ELR (cell line): ENCODE measurements at regions not wholly inside any gene's neighbourhood (a gene's known extent, or its start where the extent isn't known, plus 50 kb on each side); places are given as distances from the start of the nearest gene placed in this dataset.
A peak's percentile ranks its signal among the peaks of the same experiment; 100 is the strongest.
"Not testable (repeated sequence)": the region's sequence is repeated elsewhere in the genome, so short reads cannot be mapped to it uniquely, and the experiment has no call there.

Source experiments
- DNase-seq: peaks from one replicate; pipeline ENCODE4 v3.0.0-alpha.2; 2015; ENCODE audit warnings: low read depth

DNA sequence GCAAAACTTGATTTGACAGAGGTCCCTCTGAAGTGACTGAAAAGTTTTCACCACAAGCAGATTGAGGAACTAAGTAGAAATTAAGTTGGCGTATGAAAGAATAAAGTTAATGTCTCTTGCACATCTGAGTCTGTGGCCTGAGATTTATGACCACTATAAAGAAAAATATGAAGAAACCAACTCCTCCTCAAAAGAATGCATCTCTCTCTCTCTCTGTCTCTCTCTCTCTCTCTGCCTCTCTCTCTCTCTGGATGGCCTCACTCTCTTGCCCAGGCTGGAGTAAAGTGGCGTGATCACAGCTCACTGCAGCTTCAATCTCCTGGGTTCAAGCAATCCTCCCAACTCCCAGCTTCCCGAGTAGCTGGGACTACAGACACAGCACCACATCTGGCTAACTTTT is 55.2 kb downstream of the RPL22L1 start:
- DNase-seq: no peak

GRCh38 chr3:170813266-170813665 is 56.7 kb downstream of the RPL22L1 start:
- no peak for DNase-seq

DNA sequence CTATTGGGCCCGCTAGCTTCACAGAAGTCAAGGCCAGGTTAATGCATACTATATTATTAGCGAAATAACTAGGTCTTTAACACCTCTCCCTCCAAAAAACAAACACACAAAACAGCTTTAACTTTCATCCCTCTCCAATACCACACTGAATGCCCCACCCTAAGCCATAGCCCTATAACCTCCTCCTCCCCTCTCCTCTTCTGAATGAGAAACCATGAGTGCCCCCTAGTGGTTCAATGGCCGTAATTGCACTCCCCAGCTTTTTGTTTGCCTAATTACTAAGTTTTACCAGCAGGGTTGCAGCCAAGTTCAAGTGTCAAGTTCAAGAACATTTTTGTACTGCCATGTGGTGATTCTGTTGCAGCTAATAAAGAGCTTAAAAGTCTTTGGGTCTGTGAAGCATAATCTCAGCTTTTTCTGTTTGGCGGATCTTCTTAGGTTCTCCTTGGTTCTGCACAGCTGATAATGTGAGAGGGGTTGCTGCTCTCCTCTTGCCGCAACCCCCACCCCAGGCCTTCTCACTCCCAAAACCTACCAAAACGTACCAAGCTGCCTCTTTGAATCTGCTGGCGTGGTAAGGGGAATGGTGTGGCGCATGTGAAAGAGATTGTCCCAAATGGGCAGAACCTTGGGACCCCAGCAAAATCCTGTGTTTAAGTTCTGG is 57.9 kb downstream of the RPL22L1 start:
- peak; percentile 91 for DNase-seq

GRCh38 chr3:170811515-170811914 is 58.5 kb downstream of the RPL22L1 start:
- peak; percentile 76 for DNase-seq

DNA sequence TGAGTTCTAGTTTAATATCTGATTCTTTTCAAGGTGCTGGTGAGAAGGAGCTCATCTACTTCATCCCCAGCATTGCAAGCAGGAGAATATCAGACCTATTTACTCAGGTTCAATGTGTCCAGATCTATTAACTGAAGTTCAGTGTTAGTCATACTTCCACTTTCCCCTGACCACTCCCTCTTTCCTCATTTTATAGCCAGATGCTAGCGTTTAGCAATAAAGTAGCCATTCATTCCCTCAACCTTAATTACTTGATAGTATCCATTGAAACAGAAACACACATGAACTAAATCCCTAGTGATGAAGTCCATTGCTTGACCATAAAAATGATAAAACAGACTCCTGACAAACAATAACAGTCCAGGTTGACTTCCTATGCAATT is 60.0 kb downstream of the RPL22L1 start:
- DNase-seq: peak; percentile 84

DNA sequence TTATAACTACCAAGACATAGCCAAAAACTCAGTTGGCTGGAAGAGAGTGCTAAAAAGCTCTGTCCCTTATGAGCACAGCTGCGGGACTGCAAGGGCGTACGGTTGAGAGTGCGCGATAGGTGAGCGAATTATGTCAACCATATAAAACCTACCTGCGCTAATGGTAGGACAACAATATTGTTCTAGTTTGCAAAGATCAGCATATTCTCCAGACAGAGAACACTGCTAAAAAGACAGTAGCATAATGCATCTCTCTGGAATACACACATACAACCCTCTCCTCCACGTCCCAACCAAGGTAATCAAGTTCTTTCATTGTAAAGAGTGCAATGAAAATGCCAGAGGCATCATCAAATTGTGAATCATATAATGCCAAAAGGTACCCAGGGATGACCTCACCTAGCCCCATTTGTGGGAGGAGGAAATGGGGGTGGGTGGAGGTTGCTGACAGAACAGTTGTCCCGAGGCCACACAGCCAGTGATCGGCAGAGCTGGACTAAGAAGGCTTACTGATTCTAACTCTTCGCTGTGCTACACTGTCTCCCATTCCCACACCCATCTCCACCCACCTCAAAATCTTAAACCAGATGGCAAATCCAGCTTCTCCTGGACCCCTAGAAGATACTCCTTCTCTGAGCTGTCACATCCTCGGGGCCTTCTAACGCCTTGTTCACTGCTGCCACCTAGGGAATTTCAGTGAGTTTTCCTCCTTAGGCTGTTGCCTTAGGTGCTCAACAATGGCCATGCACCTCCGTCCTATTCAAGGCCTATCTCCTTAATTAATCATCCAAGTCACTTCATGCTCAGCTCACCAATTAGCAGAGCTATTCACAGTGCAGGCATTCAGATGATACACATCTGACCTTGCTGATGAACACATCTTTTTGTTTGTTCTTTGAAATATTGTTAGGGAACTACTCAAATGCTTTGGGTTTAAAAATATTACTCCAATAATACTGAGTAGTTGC is 60.7 kb downstream of the RPL22L1 start:
- peak; percentile 94 for DNase-seq

GRCh38 chr3:170808041-170808440 is 62.0 kb downstream of the RPL22L1 start:
- DNase-seq: peak; percentile 17

DNA sequence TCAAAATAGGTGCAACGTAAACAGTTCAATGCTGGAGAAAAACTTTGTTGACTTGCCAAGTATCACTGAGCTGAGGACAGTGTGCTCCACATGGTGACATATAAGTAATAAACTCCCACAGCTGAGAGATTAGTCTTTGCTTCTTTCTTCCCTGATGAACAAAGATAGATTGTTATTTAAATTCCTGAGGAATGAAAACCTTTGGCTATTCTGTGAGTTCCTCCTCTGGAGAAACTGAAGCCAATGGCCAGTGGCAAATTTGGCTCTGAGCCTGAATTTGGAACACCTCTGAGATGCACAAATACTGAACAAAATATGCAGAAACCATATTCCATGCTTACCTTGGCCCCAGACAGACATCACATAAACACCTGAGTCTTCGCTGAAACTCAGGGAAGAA is 63.3 kb downstream of the RPL22L1 start:
- no peak for DNase-seq

DNA sequence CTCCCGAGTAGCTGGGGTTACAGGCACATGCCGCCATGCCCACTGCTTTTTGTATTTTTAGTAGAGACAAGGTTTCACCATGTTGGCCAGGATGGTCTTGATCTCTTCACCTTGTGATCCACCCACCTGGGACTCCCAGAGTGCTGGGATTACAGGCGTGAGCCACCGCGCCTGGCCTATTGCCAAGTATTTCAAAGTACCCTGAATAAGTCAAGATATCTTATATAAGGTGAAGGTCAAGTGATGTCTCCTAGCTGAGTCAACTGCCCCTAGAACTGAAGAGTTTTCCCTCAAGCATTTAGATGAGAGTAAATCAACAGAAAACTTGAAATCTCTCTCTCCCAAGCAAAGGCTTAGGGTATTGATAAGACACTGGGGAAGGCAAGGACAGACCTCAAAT is 63.9 kb downstream of the RPL22L1 start:
- DNase-seq: no peak

DNA sequence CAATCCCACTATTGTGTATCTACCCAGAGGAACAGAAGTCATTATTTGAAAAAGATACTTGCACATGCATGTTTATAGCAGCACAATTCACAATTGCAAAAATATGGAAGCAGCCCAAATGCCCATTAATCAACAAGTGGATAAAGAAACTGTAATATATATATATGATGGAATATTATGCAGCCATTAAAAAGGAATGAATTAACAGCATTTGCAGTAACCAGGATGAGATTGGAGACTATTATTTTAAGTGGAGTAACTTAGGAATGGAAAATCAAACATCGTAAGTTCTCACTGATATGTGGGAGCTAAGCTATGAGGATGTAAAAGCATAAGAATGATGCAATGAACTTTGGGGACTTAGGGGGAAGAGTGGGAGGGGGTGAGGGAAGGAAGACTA is 64.7 kb downstream of the RPL22L1 start:
- not testable (repeated sequence) for DNase-seq

GRCh38 chr3:170804634-170805033 is 65.4 kb downstream of the RPL22L1 start:
- DNase-seq: not testable (repeated sequence)

DNA sequence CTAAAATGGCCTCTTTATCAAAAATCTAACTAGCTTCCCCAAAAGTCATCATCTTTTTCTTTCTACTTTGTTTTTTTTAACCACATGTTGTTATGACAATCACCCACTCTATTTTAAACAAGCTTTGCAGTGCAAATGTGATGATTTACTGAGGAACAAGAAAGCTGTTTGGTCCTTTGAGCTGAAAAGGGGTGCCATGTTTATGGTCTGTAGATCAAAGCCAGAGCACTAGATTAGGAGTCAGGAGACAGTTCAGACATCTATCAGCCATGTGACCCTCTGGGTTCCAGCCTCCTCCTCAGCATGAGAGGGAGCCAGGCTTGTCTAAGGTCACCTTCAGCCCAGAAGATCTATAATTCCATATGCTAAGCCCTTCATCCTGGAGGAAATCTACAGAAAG is 65.9 kb downstream of the RPL22L1 start:
- DNase-seq: peak; percentile 10

DNA sequence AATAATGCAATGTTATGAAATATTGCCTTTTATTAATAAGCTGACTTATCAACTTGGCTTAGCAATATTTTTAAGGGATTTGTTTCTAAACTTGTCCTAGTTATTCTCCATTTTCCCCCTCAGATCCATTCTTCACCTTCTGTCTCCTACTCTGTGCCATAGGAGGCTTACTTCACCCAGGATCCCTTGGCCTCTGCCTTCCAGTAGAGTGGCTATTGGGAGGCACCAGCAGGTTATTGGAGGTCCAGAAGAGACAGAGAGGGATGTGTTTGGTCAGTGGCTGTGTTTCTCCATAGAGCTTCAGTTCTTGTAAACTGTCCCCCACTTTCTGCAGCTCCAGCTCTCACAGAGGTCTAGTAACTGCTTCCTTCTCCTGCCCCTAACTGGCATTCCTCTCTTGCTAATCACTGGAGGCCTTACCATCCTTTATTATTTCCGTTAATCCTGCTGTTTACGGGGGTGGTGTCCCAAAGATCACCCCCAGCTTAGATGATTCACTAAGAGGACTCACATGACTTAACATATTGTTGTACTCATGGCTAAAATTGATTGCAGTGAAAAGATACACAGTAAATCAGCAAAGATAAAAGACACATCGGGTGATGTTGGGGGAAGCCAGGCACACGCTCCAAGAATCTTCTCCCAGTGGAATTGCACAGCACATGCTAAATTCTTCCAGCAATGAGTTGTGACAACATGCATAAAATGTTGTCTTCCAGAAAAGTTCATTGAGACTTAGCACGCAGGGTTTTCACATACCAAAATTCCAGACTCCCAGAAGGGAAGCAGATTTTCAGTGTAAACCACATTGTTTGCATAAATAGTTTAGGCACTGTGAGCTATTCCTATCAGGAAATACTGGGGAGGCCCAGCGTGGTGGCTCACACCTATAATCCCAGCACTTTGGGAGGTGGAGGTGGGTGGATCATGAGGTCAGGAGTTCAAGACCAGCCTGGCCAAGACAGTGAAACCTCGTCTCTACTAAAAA is 67.5 kb downstream of the RPL22L1 start:
- DNase-seq: peak; percentile 99

DNA sequence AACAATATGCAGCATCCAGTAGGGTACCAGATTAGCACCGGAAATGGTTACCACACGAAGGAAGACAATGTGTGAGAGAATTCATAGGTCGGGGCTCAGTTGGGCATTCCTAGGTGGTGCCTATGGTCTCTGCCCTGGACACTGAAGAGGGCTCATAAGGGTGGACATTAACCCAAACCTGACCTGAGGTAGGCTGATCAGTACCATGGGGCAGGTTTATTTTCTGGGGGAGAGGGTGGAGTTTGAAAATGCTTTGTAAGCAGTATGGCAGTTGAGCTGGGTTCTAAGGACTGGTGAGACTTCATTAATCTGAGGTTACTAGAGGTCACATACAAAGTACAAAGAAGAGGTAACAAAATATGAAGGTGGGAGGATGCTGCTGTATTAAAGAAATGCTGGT is 68.4 kb downstream of the RPL22L1 start:
- peak; percentile 18 for DNase-seq

DNA sequence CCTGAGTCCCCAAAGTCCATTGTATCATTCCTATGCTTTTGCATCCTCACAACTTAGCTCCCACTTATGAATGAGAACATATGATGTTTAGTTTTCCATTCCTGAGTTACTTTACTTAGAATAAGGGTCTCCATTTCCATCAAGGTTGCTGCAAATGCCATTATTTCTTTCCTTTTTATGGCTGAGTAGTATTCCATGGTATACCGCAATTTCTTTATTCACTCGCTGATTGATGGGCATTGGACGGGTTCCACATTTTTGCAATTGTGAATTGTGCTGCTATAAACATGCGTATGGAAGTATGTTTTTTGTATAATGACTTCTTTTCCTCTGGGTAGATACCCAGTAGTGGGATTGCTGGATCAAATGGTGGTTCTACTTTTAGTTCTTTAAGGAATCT is 69.7 kb downstream of the RPL22L1 start:
- DNase-seq: not testable (repeated sequence)

DNA sequence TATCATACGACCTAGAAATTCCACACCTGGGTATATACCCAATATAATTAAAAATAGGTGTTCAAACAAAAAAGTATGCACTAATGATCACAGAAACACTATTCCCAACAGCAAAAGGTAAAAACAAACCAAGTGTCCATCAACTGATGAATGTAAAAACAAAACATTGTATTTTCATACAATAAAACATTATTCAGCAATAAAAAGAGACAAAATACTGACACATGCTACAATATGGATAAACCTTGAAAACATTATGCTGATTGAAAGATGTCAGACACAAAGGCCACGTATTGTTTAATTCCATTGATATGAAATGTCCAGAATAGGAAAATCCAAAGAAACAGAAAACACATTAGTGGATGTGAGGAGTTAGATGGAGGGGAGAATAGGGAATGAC is 71.0 kb downstream of the RPL22L1 start:
- no peak for DNase-seq

- DNase-seq: no peak
Measured at GRCh38 chr3:170797685-170798084, 72.3 kb downstream of the RPL22L1 start.

GRCh38 chr3:170792471-170792870 is 77.5 kb downstream of the RPL22L1 start:
- peak; percentile 22 for DNase-seq

GRCh38 chr3:170790647-170791046 is 79.3 kb downstream of the RPL22L1 start:
- DNase-seq: no peak

DNA sequence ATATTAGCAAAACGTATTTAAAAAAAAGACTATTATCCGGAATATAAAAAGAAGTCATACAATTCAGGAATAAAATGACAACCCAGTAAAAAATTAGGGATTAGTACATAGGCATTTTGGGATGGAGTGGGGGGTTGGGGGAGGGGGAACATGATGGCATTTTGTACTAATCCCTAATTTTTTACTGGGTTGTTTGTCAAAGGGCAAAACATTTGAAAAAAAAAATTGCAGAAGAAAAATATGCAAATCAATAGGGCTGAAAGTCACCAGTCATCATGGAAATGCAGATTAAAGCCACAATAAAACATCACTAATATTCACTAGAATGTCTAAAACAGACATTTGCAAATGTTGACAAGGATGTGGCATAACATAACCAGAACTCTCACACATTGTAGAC is 82.5 kb downstream of the RPL22L1 start:
- DNase-seq: no peak

- DNase-seq: no peak
Measured at GRCh38 chr3:170785454-170785853, 84.5 kb downstream of the RPL22L1 start.

DNA sequence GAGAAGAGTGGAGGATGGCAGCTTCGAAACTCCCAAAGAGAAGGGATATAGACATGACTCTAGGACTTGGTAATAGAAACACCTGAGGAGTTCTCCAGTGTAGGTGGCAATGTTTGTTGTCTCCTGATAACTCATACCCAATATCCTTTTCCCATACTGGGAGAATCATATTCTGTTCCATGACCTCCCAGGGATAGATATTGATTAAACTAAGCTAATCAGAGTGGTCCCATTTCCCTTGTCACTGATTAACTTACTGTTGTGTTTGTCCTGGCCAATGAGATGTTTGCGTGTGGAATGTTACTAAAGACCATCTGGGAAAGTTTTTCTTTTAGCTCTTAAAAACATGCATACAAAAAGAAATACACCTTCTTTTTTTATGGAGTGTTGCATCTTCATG is 85.6 kb downstream of the RPL22L1 start:
- DNase-seq: no peak
